Prostate gland (tissue), 2 donors: ENCODE measurements at regions not wholly inside any gene's neighbourhood (a gene's known extent, or its start where the extent isn't known, plus 50 kb on each side); places are given as distances from the start of the nearest gene placed in this dataset.

ENCODE experiments used
- POLR2AphosphoS5 ChIP-seq: sonication (generic); formaldehyde crosslinking; IDR thresholded peaks from one replicate; pipeline ENCODE4 v1.6.1; 2017; ENCODE audit warnings: antibody characterized with exemption
- TF ChIP-seq, protein P1 (sequence below), 4 experiments: fragments of 200-600 bp in 2 of 4; fragments of 450-650 bp in 2 of 4; sonication (generic) in 2 of 4; IDR thresholded peaks; 1 replicate in 3 of 4; 2 replicates in 1 of 4; pipeline ENCODE4 v1.5.1; 2016 to 2019; ENCODE audit warnings: antibody characterized with exemption in 4 of 4, mild to moderate bottlenecking in 2 of 4, moderate library complexity in 2 of 4

GRCh38 chr21:35543746-35544145 is 494.6 kb upstream of the RUNX1 start:
- TF ChIP-seq, protein P1, sequence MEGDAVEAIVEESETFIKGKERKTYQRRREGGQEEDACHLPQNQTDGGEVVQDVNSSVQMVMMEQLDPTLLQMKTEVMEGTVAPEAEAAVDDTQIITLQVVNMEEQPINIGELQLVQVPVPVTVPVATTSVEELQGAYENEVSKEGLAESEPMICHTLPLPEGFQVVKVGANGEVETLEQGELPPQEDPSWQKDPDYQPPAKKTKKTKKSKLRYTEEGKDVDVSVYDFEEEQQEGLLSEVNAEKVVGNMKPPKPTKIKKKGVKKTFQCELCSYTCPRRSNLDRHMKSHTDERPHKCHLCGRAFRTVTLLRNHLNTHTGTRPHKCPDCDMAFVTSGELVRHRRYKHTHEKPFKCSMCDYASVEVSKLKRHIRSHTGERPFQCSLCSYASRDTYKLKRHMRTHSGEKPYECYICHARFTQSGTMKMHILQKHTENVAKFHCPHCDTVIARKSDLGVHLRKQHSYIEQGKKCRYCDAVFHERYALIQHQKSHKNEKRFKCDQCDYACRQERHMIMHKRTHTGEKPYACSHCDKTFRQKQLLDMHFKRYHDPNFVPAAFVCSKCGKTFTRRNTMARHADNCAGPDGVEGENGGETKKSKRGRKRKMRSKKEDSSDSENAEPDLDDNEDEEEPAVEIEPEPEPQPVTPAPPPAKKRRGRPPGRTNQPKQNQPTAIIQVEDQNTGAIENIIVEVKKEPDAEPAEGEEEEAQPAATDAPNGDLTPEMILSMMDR (IDR thresholded peaks at IDR 0.05), result no peak
- TF ChIP-seq POLR2AphosphoS5, result no peak
